Right lobe of liver (tissue), 6 donors: ENCODE measurements at regions not wholly inside any gene's neighbourhood (a gene's known extent, or its start where the extent isn't known, plus 50 kb on each side); places are given as distances from the start of the nearest gene placed in this dataset.
A peak's percentile ranks its signal among the peaks of the same experiment; 100 is the strongest.

Experiments
- ATAC-seq, 4 donors: fragments of 200-7000 bp; cut with Tn5 transposase; one replicate each; pipeline ENCODE4 v1.9.1; 2020; ENCODE audit warnings: mild to moderate bottlenecking in 4 of 4, moderate library complexity in 4 of 4
- DNase-seq, 3 donors: peaks; one replicate each; pipeline ENCODE4 v3.0.0-alpha.2; 2020
- H3K27ac ChIP-seq, 3 donors: fragments of 200-600 bp; one replicate each; pipeline ENCODE4 v1.8.0; 2022
- H3K27me3 ChIP-seq, 2 donors: fragments of 200-600 bp; one replicate each; pipeline ENCODE4 v1.8.0; 2022
- H3K36me3 ChIP-seq, 4 donors: fragments of 200-600 bp; sonication (generic) in 1 of 4; one replicate each; pipeline versions ENCODE4 v1.5.1 to v1.8.0; 2017 to 2022; ENCODE audit warnings: control low read depth in 1 of 4
- H3K4me1 ChIP-seq, 4 donors: fragments of 200-600 bp; sonication (generic) in 1 of 4; one replicate each; pipeline versions ENCODE4 v1.5.1 to v1.8.0; 2017 to 2022; ENCODE audit warnings: control low read depth in 1 of 4
- H3K4me3 ChIP-seq, 3 donors: fragments of 200-600 bp; one replicate each; pipeline ENCODE4 v1.8.0; 2022
- H3K9me3 ChIP-seq, 4 donors: fragments of 200-600 bp; sonication (generic) in 1 of 4; one replicate each; pipeline versions ENCODE4 v1.5.1 to v1.8.0; 2017 to 2022; ENCODE audit warnings: control low read depth in 1 of 4
- POLR2A ChIP-seq: fragments of 450-650 bp; IDR thresholded peaks from one replicate; pipeline ENCODE4 v1.6.1; 2017; ENCODE audit warnings: antibody characterized with exemption, mild to moderate bottlenecking
- WGBS: methylation state at CpG from one replicate; pipeline ENCODE4 v1.1.6; 2018; ENCODE audit warnings: low coverage, low lambda C conversion rate; ENCODE audit not compliant: insufficient coverage; ENCODE audit errors: missing lambda C conversion rate; 5-methylcytosine and 5-hydroxymethylcytosine counted together
- intact Hi-C, 2 donors: fragments of 100-400 bp; cut with DNase I; formaldehyde crosslinking; loops; one replicate each; pipeline versions ENCODE4 v1.11.2 to v1.14.1; 2022
- TF ChIP-seq, protein P1 (sequence below), 4 donors: fragments of 200-600 bp in 3 of 4; fragments of 450-650 bp in 1 of 4; IDR thresholded peaks; one replicate each; pipeline versions ENCODE4 v1.5.1 to v1.8.0; 2016 to 2022; ENCODE audit warnings: antibody characterized with exemption in 4 of 4, mild to moderate bottlenecking in 2 of 4
- donor health status: DM: no; HTN: yes; CAD: no.
- donor health status: DM: no; HTN: no; CAD: no.
- donor health status: DM: no; HTN: no; CAD: no.
- donor health status: DM: no; HTN: yes; CAD: no.
- donor health status: DM: no; HTN: yes; CAD: no.

DNA sequence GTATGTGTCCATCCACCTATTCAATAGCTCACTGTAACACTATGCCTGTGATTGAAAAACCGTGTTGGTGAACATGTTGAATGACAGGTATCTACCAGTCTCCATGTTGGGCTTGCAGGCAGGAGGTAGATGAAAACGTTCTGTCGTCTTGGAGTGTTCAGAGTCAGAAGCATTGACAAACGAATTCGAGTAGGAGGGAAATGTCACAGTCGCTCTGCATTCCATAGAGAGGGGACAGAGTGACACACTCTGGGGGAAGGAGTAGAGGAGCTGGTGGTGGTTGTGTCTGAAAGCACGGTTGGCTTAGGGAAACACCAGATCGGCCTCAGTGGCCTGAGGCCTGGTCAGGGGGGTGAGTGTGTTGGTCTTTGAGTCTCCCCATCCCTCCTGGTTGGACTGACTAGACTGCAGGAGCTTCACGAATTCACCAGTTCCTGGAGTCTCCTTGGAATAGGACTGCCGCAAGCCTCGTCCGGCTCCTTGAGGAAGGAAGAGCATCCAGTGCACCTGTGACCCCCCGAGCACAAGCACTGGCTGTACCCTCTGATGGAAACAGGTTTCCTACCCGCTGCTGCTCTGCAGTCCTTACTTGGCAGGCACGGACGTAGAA is 105.0 kb upstream of the C1QTNF9B start:
- no peak for TF ChIP-seq POLR2A
- TF ChIP-seq, protein P1, sequence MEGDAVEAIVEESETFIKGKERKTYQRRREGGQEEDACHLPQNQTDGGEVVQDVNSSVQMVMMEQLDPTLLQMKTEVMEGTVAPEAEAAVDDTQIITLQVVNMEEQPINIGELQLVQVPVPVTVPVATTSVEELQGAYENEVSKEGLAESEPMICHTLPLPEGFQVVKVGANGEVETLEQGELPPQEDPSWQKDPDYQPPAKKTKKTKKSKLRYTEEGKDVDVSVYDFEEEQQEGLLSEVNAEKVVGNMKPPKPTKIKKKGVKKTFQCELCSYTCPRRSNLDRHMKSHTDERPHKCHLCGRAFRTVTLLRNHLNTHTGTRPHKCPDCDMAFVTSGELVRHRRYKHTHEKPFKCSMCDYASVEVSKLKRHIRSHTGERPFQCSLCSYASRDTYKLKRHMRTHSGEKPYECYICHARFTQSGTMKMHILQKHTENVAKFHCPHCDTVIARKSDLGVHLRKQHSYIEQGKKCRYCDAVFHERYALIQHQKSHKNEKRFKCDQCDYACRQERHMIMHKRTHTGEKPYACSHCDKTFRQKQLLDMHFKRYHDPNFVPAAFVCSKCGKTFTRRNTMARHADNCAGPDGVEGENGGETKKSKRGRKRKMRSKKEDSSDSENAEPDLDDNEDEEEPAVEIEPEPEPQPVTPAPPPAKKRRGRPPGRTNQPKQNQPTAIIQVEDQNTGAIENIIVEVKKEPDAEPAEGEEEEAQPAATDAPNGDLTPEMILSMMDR (IDR thresholded peaks at IDR 0.05): no peak
- intact Hi-C loops: no loop called here
- no peak for DNase-seq
- WGBS: 37% methylated on average over 2 of the region's 16 CpGs
- H3K4me1 ChIP-seq: no peaks in the 10 kb centered on the region
- H3K36me3 ChIP-seq: no peaks in the 10 kb centered on the region
- H3K27ac ChIP-seq: no peak overlapping the region
- no peaks in the 10 kb centered on the region for H3K9me3 ChIP-seq
- H3K27me3 ChIP-seq: no peaks in the 10 kb centered on the region
- no peak overlapping the region for H3K4me3 ChIP-seq
- ATAC-seq: no peak

DNA sequence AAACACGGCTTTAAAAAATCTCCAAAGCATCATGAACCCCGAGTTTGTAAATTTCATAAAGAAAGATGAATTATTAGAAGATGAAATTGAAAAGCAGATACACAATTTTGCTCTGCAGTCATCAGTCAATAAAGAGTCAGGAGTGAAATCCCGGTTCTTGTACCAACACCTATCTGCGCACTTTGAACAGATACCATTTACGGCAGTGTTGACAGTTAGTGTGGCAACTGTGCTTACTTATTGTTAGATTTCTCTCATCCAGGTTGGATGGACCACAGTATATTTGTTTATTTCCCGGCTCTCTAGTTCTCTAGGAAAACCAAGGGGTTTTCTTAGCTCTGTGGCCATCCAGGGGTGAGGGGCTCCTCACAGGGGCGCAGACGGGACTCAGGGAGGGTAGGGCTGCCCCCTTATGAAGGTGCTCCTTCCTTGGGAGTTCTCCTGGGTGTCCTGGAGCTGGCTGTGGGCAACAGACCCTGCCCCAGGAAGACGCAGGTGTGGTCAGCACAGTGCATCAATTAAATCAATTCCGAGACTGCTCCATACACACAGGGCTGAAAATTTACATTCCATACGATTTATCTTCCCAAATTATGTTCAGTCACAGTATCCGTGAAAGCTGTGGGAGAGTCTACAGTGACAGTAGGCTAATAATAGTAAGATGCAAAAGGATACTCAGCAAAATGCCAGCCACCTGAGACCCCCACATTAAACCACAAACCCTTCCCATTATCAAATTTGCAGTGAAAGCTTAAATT is 107.0 kb upstream of the C1QTNF9B start:
- Histone ChIP-seq H3K9me3 (no peaks in the 10 kb centered on the region), H3K27me3 (no peaks in the 10 kb centered on the region), H3K27ac (no peak overlapping the region), H3K4me1 (no peaks in the 10 kb centered on the region), H3K4me3 (no peak overlapping the region), H3K36me3 (no peaks in the 10 kb centered on the region)
- intact Hi-C loops: no loop called here
- peak in 2 of 4 donors; percentile 28 to 46 for ATAC-seq
- WGBS: 64% methylated on average over 11 of the region's 12 CpGs
- TF ChIP-seq POLR2A: no peak
- TF ChIP-seq, protein P1 (IDR thresholded peaks at IDR 0.05): no peak
- DNase-seq: no peak

DNA sequence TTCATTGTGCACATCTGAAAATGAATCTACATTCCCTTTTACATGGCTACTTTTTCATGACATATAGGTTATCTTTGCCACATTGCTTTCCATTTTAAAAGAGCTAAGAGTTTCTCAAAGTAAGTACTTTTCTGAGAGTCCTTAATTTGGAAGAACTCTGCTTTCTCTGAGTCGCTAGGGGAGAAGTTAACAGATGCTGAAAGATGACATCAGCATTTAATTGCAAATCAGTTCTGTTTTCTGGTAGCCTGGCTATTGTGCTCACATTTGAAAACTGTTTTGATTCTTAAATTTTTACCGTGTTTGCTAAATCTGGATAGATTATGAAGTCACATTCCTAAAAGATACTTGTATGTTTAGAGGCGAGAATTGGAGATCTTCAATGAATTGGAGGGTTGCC is 107.7 kb upstream of the C1QTNF9B start:
- H3K27ac ChIP-seq: no peak overlapping the region
- TF ChIP-seq, protein P1 (IDR thresholded peaks at IDR 0.05): no peak
- TF ChIP-seq POLR2A: no peak
- H3K27me3 ChIP-seq: no peaks in the 10 kb centered on the region
- no peaks in the 10 kb centered on the region for H3K4me1 ChIP-seq
- 71% methylated on average over 3 of the region's 3 CpGs for WGBS
- ATAC-seq (no peak), DNase-seq (no peak)
- intact Hi-C loops: no loop called here
- H3K36me3 ChIP-seq: no peaks in the 10 kb centered on the region
- H3K9me3 ChIP-seq: no peaks in the 10 kb centered on the region
- H3K4me3 ChIP-seq: no peak overlapping the region

DNA sequence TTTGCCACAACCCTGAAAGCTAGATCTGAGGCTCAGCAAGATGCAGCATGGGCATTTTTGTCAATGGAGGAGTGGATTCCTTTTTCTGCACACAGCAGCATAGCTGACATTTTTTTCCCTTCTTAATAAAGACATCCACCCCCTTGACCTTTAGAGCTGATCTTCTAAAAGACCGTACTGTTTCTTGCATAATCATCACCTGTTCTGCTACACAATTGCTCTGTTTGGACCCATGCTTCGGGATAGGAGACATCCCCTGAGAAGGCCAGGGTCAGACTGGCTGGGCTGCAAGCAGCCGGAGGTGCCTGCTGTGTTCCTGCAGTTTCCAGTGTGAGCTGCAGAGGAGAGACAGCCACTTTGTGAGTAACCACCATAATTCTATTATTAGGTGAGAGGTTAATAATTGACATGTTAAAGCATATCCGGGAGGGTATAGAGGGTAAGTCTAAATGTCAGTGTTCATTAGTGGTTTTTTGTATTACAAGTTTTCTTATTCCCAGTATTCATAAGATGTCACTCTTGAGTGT is 108.5 kb upstream of the C1QTNF9B start:
- intact Hi-C loops: no loop called here

More for the DNA sequence above, 108.5 kb upstream of the C1QTNF9B start:
- DNase-seq (no peak), ATAC-seq (no peak)
- no peak overlapping the region for H3K27ac ChIP-seq
- H3K27me3 ChIP-seq: no peaks in the 10 kb centered on the region
- TF ChIP-seq, protein P1 (IDR thresholded peaks at IDR 0.05): no peak
- TF ChIP-seq POLR2A: no peak
- H3K4me3 ChIP-seq: no peak overlapping the region
- 18% methylated on average over 3 of the region's 4 CpGs for WGBS
- no peaks in the 10 kb centered on the region for H3K9me3 ChIP-seq
- H3K4me1 ChIP-seq: no peaks in the 10 kb centered on the region
- H3K36me3 ChIP-seq: no peaks in the 10 kb centered on the region
